HTR-8/SVneo (cell line): ENCODE measurements at regions not wholly inside any gene's neighbourhood (a gene's known extent, or its start where the extent isn't known, plus 50 kb on each side); places are given as distances from the start of the nearest gene placed in this dataset.
"Not testable (repeated sequence)": the region's sequence is repeated elsewhere in the genome, so short reads cannot be mapped to it uniquely, and the experiment has no call there.

Source experiments
- DNase-seq: peaks from one replicate; pipeline ENCODE4 v3.0.0; 2011; ENCODE audit warnings: low spot score, mixed read lengths; ENCODE audit not compliant: insufficient read length
- FAIRE-seq: peaks from 2 replicates; lab custom pipeline; 2011; peaks lifted over from hg19 to GRCh38; lab: Jason Lieb, UNC

DNA sequence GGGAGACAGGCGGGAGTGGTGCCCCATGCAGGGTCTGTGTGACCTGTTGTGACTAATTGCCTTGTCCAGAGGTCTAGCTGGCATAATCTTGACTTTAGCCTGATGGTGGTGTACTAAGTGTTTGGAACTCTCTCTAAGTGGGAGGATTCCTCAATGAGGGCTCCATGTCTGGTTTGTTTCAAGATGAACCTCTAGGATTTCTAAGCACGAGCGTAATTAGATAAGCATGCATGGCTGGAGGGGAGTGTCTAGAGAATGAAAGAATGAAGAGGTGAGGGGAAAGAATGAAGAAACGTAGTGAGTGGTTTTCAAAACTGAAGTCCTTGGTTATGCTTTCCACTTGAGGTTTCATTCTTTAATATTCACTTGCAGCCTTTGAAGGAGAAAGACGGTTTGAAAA lies 833.2 kb upstream of the GYPC start:
- DNase-seq (no peak), FAIRE-seq (no peak)

DNA sequence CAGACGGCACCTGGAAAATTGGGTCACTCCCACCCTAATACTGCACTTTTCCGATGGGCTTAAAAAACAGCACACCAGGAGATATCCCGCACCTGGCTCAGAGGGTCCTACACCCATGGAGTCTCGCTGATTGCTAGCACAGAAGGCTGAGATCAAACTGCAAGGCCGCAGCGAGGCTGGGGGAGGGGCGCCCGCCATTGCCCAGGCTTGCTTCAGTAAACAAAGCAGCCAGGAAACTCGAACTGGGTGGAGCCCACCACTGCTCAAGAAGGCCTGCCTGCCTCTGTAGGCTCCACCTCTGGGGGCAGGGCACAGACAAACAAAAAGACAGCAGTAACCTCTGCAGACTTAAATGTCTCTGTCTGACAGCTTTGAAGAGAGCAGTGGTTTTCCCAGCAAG lies 830.2 kb upstream of the GYPC start:
- not testable (repeated sequence) for DNase-seq, FAIRE-seq

DNA sequence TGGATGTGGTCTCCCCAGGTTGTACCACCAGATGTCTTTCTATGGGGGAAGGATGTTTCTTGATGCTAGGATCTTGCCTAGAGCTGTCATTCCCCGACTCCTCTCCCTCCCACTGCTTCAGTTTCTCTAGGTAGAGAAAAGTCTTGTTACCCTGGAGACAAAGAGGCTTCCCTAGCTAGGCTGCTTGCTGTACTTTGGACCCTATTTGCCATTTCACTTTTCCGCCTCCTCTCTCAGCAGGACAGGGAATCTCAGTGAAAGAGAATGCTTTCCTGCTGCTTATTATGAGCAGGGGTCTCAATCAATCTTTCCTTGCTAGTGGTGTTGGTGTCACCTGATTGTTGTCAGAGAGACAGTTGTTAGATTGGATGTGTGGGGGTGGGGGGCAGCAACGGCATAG lies 818.8 kb upstream of the GYPC start:
- FAIRE-seq = no peak
- DNase-seq = no peak

DNA sequence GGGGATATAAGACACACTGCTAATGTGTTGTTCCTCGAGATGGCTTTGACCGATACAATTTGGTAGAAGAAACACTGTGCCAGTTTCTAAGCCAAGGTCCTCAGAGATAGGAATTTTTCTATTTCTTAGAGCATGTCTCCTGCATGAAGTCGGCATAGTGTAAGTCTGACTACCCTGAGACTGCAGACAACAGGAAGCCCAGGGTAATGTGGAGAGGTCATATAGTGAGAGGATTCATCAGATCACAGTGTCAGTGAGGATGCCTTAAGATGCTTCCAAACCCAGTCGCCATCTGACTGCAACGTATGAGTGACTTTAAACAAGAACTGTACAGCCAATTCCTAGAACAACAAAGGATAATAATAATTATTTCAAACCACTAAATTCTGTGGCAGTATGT lies 818.3 kb upstream of the GYPC start:
- FAIRE-seq = no peak

DNA sequence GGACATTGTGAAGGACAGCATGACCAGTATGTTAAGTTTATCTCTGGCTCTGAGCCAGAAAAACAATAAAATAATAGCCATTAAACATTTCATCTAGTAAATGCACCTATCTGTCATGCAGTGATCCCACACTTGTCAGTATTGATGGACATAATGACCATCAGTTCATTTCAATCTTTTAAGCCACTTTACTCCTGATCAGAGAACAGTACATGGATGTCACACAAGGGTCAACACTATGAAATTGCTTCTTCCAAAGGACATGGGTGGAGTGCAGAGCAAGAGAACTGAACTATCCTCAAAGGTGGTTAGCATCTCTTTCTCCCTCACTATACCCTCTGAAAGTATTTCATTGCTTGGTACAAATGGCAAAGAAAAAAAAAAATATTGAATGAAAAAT lies 816.0 kb upstream of the GYPC start:
- FAIRE-seq = no peak

More for the DNA sequence above, 818.3 kb upstream of the GYPC start:
- DNase-seq = no peak

DNA sequence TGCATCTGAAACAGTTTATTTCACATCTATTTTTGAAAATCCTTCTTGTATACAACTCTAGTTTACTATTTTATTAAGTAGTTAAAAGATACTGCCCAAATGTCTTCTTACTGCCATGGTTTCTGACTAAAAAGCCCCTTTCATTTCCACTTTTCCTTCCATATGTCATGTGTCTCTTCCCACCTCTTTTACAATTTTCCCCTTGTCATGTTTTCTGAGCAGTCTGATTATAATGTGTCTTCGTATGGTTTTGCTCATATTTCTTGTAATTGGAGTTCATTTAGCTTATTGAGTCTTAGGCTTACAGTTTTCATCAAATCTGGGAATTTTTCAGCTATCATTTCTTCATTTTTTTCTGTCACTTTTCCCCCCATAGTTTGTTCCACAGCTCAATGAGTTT lies 813.9 kb upstream of the GYPC start:
- FAIRE-seq (no peak), DNase-seq (no peak)

More for the DNA sequence above, 816.0 kb upstream of the GYPC start:
- DNase-seq = no peak

DNA sequence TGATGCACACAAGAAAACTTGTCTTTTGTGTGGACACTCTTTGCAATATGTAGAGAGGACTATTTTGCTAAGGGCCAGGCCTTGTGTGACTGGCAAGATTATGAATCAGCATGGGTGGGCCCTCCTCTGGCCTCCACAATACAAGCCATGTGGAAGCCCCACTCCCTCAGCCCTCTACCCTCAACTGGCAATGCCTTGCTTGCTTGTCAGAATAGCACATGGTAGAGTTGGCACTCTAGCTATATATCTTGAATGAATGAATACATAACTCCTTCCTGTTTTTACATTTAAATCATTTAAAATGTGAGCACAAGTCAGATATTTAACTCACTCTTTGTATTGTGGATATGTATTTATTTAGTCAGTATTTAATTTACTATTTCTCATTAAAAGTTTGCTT lies 805.4 kb upstream of the GYPC start:
- DNase-seq (no peak), FAIRE-seq (no peak)

DNA sequence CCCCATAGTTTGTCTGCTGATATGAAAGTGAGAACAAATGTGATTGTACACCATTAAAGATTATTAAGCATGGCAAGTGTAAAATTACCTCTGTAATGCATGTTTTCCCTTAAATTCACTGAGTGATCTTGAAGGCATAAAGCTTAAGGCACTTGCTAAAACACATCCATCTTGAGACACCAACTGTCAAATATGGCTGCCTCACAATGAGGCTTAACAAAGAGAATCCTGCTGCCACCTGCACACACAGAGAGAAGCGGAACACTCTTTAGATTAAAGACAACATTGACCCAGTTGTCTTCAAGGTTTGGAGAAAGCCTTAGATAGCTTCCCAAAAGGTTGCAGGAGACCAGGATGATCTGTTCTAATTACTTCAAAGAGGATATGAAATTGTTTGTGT lies 803.6 kb upstream of the GYPC start:
- FAIRE-seq = no peak

DNA sequence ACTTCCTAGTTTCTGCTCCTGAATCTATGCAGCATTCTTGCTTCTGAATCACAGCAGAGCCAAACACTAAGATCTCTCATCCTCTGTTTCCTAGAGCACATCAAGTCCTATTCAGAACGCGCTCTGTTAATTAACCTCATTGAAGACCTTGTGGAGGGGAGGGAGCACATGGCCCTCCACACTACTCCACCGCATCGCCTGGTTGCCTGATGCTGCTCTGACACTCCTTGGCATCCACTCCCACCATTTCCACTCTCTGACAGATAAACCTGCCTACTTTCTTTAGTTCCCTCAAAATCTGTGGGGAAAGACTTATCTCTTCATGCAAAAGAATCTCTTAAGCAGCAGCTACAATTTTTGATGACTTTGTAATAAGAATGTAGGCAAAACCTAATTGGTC lies 802.3 kb upstream of the GYPC start:
- FAIRE-seq = no peak

More for the DNA sequence above, 803.6 kb upstream of the GYPC start:
- DNase-seq = no peak

DNA sequence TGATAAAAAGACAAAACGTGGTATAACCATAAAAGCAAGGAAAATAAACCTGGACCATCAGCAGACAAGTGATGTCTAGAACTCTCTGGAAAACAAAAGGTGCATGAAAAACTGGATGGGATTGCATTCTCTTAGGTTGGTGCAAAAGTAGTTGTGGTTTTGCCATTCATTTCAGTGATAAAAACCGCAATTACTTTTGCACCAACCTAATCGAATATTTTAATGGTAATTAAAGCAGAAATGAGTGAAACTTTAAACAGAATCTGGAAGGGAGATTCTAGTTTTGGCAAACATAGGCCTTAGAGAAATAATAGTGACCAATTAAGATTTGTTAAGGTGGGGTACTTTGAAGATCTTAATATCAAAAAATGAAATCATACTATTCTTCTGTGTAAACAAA lies 800.8 kb upstream of the GYPC start:
- DNase-seq = no peak
- no peak for FAIRE-seq

More for the DNA sequence above, 802.3 kb upstream of the GYPC start:
- DNase-seq = no peak

DNA sequence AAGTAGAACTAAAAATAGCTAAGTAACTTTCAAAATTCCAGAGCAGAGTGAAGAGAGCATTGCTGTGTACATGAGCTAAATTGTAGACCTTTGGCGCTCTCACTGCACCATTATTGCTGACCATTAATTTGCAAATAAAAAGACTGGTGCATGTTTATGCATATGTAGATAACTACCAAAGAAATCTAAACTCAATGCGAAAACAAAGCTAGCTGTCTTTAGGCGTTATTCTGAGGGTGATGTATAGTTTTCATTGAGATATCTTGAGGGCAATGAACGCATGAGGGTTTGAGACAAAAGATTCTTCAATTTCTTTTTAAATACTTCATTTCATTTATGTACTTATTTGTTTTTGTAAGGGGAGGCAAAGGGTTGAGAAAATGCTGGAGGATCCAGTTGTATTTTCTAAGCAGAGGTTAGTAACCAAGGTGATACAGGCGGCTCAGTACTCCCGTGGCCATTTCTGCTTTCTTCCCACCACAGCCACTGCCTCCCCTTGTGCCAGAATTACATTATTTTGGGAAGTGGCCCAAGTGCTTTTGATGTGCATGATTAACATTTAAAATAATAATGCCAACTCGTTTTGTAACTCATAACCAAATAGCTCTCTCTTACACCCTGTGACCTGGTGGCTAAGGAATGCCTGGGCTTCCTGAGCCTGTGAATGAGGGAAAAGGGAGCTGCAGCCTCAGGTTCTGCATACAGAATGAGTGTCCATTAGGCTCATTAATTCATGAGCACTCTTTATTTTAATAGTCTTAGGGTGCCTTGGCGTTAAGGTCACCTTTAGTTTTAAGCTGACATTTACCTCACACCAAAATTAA lies 797.8 kb upstream of the GYPC start:
- FAIRE-seq (no peak), DNase-seq (no peak)

DNA sequence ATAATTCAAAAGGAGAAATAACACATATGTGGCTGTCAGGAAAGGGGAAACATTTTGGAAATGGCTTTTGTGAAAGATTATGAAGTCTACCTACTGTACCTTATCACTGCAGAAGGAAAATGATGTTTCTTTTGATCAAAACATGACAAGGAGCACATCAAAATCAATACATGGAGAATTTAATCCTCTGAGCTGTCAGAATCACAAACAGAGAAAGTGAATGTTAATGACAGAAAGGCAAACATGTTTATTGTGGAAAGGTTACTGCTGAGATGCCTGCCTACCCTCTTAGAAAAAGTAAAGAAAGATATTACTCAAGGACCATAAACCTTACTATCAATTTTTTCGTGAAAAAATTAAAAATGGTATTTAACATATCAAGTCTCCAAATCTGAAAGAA lies 794.5 kb upstream of the GYPC start:
- no peak for DNase-seq
- no peak for FAIRE-seq

DNA sequence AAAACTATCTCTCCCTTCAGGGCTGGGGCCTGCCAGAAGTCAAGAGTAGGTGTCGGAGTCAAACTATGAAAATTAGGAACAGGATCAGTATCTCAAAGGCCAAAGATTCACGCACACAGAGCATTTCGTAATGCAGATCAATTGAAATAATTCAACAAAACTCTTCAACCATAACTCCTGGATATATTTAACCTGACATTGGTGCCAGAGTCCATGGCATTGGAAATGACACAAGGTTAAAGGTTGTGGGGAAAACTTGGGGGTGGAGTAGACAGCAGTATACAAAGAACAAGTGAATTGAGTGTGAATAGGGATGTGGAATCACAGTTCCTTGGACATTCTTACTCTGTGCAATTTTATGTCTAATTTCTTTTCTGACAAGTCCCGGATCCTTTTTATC lies 788.0 kb upstream of the GYPC start:
- no peak for FAIRE-seq
- no peak for DNase-seq

DNA sequence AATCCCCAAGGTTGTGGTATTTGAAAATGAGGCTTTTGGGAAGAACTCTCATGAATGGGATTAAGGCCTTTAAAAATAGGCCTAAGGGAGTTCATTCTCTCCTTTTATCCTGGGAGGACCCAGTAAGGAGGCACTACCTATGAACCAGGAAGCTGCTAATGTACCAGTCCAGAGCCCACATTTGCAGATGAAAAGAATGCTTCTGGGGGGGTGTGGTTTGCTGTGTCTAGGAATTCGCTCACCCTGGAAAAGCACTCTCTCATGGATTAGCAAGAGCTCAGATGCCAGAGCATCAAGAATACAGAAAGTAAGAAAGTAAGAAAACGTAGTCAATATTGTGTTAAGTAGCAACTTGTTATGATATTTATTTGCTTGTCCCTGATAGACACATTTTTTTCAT lies 785.7 kb upstream of the GYPC start:
- no peak for FAIRE-seq

DNA sequence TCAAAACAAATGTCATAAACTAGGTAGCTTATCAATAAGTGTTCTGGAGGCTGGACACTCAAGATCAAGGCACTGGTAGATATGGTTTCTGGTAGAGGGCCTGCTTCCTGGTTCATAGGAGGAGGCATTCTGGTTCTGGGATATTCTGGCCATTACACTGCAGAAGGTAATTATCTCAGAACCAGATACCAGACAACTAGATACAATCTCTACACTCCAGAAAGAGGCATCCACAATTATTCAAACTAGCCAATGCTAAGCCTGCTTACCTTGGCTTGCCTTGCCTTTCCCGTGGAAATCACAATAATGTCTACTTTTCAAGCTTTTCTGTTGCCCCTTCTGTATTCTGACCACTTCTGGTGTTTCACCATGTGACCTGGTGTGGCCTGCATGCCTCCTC lies 785.2 kb upstream of the GYPC start:
- no peak for FAIRE-seq
- DNase-seq = no peak

More for the DNA sequence above, 785.7 kb upstream of the GYPC start:
- DNase-seq = no peak

DNA sequence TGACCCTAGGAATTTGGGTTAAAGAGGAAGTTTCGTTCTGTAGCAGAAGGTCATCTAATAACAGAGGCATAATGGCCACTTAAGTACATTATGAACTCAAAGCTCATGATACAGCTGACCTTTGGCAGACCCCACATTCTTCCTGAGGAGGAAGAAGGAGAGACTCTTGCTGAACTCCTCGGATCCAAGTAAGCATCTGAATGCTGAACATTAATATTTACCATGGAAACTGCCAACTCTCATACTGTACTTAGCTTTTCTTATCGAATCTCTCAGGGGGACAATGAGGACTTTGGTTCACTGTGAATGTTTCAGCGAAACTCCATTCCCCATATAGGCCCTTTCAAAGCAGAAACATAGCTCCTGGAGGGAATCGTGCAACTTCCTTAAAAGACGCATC lies 781.4 kb upstream of the GYPC start:
- no peak for FAIRE-seq
- no peak for DNase-seq

DNA sequence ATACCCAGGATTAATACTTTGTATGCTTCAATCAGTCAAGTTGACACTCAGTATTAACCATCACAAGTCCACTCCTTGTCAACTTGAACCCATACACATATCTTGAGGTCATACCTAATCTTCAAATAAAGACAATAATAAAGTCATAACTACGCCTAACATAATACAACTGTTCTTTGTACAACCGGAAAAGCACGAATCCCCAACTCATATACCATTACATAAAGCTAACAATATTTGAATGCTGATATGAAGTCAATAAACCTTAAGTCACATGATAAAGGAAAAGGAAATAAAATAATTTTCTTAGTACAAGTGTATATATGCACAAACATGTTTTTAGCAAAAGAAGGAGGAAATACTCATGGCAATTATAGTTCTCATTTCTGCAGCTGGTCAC lies 770.6 kb upstream of the GYPC start:
- FAIRE-seq (no peak), DNase-seq (no peak)

DNA sequence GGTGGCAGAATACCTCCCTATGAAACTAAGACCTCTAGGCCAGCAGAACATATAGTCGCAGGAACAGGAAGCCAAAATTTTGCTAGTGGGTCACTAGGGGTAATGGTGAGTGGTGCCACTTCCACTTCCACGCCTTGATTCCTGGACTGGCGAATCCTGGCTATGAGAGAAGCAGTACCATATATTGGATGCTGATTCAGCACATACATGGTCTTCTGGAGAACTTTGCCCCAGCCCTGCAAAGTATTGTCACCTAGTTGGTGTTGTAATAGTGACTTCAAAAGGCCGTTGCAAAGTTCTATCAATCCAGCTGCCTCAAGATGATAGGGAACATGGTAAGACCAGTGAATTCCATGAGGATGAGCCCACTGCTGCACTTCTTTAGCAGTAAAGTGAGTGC lies 769.8 kb upstream of the GYPC start:
- no peak for FAIRE-seq
- no peak for DNase-seq

DNA sequence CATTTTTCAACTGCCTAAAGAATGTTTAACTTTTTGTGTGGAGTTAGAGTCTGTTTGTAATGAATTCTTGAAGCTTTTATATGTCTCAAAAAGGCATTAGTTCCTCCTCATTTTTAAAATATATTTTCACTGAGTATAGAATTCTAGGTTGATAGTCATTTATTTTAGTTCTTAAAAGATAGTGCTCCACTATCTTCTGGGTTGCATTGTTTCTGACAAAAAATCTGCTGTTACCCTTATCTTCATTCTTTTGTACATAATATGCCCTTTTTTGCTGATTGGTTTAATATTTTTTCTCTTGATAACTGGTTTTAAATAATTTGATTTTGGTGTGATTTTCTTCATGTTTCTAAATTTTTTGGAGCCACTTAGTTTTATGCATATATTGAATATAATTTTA lies 754.7 kb upstream of the GYPC start:
- FAIRE-seq = no peak
- no peak for DNase-seq

DNA sequence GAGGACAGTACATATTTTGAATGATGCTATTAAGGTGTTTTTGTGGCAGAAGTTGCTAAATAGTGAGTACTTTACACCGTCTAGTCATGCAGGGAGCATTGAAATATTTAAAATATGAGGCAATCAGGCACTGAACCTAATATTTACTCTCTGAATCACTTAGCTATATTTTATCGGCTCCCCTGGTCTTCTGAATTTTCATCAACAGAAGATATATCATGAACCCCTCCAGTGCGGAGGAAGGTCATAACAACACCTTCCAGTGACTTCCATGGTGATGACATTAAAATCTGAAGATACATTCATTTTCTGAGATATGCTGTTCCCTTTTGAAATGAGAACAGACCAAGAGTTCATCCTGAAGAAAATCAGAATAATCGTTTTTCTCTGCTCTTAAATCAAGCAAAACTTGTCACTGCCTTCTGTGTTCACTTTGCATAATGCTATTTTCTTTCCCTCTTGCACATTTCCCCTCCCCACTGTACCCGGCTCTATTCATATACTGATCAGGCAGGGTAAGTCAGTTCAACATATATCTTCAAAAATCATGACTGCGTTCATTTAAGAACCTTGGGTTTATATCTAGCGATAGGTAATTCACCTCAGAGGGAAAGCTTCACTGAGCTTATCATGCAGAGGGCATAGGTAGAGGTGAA lies 729.9 kb upstream of the GYPC start:
- FAIRE-seq = no peak
- no peak for DNase-seq

DNA sequence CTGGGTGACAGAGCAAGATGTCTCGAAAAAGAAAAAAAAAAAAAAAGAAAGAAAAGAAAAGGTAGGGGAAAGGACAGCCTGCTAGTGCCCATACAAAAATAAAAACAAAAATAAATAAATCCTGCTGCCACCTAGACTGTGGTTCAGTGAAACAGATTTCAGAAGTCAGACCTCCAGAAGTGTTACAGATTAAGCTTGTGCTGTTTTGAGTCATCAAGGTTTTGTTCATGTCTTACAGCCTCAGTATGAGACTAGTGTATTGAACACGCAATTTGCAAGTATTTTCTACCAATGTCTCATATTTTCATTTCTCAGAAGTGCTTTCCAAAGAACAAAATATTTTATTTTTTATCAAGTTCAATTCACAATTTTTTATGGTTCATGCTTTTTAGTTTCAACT lies 720.4 kb upstream of the GYPC start:
- no peak for DNase-seq
- FAIRE-seq = no peak
